SJCRH30 (cell line): ENCODE measurements at regions not wholly inside any gene's neighbourhood (a gene's known extent, or its start where the extent isn't known, plus 50 kb on each side); places are given as distances from the start of the nearest gene placed in this dataset.
"Not testable (repeated sequence)": the region's sequence is repeated elsewhere in the genome, so short reads cannot be mapped to it uniquely, and the experiment has no call there.

Experiments
- DNase-seq, 2 experiments: peaks; one replicate each; pipeline ENCODE4 v3.0.0-alpha.2; 2015 to 2020
- H3K27ac ChIP-seq: fragments of 250-450 bp; sonication (Bioruptor Pico); 2 replicates; pipeline ENCODE4 v1.5.1; 2020; ENCODE audit warnings: mild to moderate bottlenecking, moderate library complexity
- H3K27me3 ChIP-seq: fragments of 250-450 bp; sonication (Bioruptor Pico); 2 replicates; pipeline ENCODE4 v1.5.1; 2020; ENCODE audit warnings: mild to moderate bottlenecking, moderate library complexity
- H3K36me3 ChIP-seq: fragments of 250-450 bp; sonication (Bioruptor Pico); 2 replicates; pipeline ENCODE4 v1.5.1; 2020; ENCODE audit warnings: mild to moderate bottlenecking, moderate library complexity
- H3K4me1 ChIP-seq: fragments of 250-450 bp; sonication (Bioruptor Pico); 2 replicates; pipeline ENCODE4 v1.5.1; 2020; ENCODE audit warnings: mild to moderate bottlenecking, moderate library complexity
- H3K4me3 ChIP-seq: fragments of 250-450 bp; sonication (Bioruptor Pico); 2 replicates; pipeline ENCODE4 v1.5.1; 2020; ENCODE audit warnings: mild to moderate bottlenecking, moderate library complexity
- H3K9me3 ChIP-seq: fragments of 250-450 bp; sonication (Bioruptor Pico); replicated peaks from 2 replicates; pipeline ENCODE4 v1.5.1; 2020; ENCODE audit warnings: mild to moderate bottlenecking, moderate library complexity

- Histone ChIP-seq H3K9me3 (no peaks in the 10 kb centered on the region), H3K27ac (no peak overlapping the region), H3K4me3 (no peak overlapping the region), H3K4me1 (no peaks in the 10 kb centered on the region), H3K27me3 (no peaks in the 10 kb centered on the region), H3K36me3 (no peaks in the 10 kb centered on the region)
- no peak for DNase-seq
These were observed 96.5 kb upstream of the SLC25A48 start for GRCh38 chr5:135737701-135738563.

GRCh38 chr5:135736952-135737351, 97.5 kb upstream of the SLC25A48 start:
- not testable (repeated sequence) for H3K36me3 ChIP-seq, H3K27me3 ChIP-seq, H3K4me1 ChIP-seq, H3K9me3 ChIP-seq, H3K27ac ChIP-seq, DNase-seq, H3K4me3 ChIP-seq

GRCh38 chr5:135735831-135736230, 98.6 kb upstream of the SLC25A48 start:
- H3K4me3 ChIP-seq = no peak overlapping the region
- H3K27ac ChIP-seq = no peak overlapping the region
- H3K27me3 ChIP-seq = no peaks in the 10 kb centered on the region
- no peaks in the 10 kb centered on the region for H3K4me1 ChIP-seq
- no peaks in the 10 kb centered on the region for H3K36me3 ChIP-seq
- H3K9me3 ChIP-seq = no peaks in the 10 kb centered on the region
- DNase-seq = no peak

- not testable (repeated sequence) for H3K9me3 ChIP-seq, DNase-seq, H3K27ac ChIP-seq, H3K36me3 ChIP-seq, H3K4me3 ChIP-seq, H3K27me3 ChIP-seq, H3K4me1 ChIP-seq
These were observed 99.5 kb upstream of the SLC25A48 start for GRCh38 chr5:135734956-135735355.

GRCh38 chr5:135731034-135731433, 103.4 kb upstream of the SLC25A48 start:
- not testable (repeated sequence) for H3K27ac ChIP-seq, H3K27me3 ChIP-seq, H3K4me3 ChIP-seq, DNase-seq, H3K36me3 ChIP-seq, H3K9me3 ChIP-seq
- peaks cover 12% of the 10 kb centered on the region for H3K4me1 ChIP-seq

GRCh38 chr5:135730161-135730560, 104.3 kb upstream of the SLC25A48 start:
- not testable (repeated sequence) for DNase-seq, H3K36me3 ChIP-seq, H3K9me3 ChIP-seq, H3K4me3 ChIP-seq, H3K27ac ChIP-seq, H3K27me3 ChIP-seq
- peaks cover 12% of the 10 kb centered on the region for H3K4me1 ChIP-seq

- Histone ChIP-seq H3K4me3 (no peak overlapping the region), H3K27me3 (0 out of 2 replicates have a peak, but pooled peaks cover 3% of the 10 kb centered on the region), H3K27ac (no peak overlapping the region; the same call in 1 of the 2 replicates), H3K4me1 (peaks cover 12% of the 10 kb centered on the region), H3K36me3 (no peaks in the 10 kb centered on the region), H3K9me3 (no peaks in the 10 kb centered on the region)
- DNase-seq = peak in 1 of 2 experiments; percentile 66
These were observed 105.1 kb upstream of the SLC25A48 start for GRCh38 chr5:135729321-135729786.

GRCh38 chr5:135724617-135725016, 109.8 kb upstream of the SLC25A48 start:
- H3K27me3 ChIP-seq = 0 out of 2 replicates have a peak, but pooled peaks cover 3% of the 10 kb centered on the region
- no peak for DNase-seq
- no peaks in the 10 kb centered on the region for H3K9me3 ChIP-seq
- no peak overlapping the region for H3K4me3 ChIP-seq
- H3K4me1 ChIP-seq = peaks cover 20% of the 10 kb centered on the region
- H3K27ac ChIP-seq = no peak overlapping the region
- no peaks in the 10 kb centered on the region for H3K36me3 ChIP-seq

GRCh38 chr5:135723491-135723890, 111.0 kb upstream of the SLC25A48 start:
- H3K27me3 ChIP-seq = 0 out of 2 replicates have a peak, but pooled peaks cover under 1% of the 10 kb centered on the region

GRCh38 chr5:135721548-135722090, 112.8 kb upstream of the SLC25A48 start:
- Histone ChIP-seq H3K27ac (no peak overlapping the region), H3K27me3 (no peaks in the 10 kb centered on the region), H3K4me1 (peaks cover 20% of the 10 kb centered on the region), H3K4me3 (no peak overlapping the region), H3K36me3 (no peaks in the 10 kb centered on the region), H3K9me3 (no peaks in the 10 kb centered on the region)
- DNase-seq = no peak

More at GRCh38 chr5:135723491-135723890, 111.0 kb upstream of the SLC25A48 start:
- no peak for DNase-seq
- no peaks in the 10 kb centered on the region for H3K36me3 ChIP-seq
- no peak overlapping the region for H3K27ac ChIP-seq
- peaks cover 18% of the 10 kb centered on the region for H3K4me1 ChIP-seq
- H3K4me3 ChIP-seq = no peak overlapping the region
- H3K9me3 ChIP-seq = no peaks in the 10 kb centered on the region

GRCh38 chr5:135720191-135720590, 114.3 kb upstream of the SLC25A48 start:
- Histone ChIP-seq H3K36me3 (no peaks in the 10 kb centered on the region), H3K27me3 (no peaks in the 10 kb centered on the region), H3K4me1 (peaks cover 34% of the 10 kb centered on the region), H3K27ac (no peak overlapping the region), H3K9me3 (no peaks in the 10 kb centered on the region), H3K4me3 (no peak overlapping the region)
- no peak for DNase-seq

GRCh38 chr5:135719428-135720063, 114.9 kb upstream of the SLC25A48 start:
- Histone ChIP-seq H3K4me3 (no peak overlapping the region), H3K9me3 (no peaks in the 10 kb centered on the region), H3K36me3 (no peaks in the 10 kb centered on the region), H3K27ac (no peak overlapping the region), H3K4me1 (peaks cover 40% of the 10 kb centered on the region), H3K27me3 (no peaks in the 10 kb centered on the region)
- no peak for DNase-seq

GRCh38 chr5:135718651-135719050, 115.8 kb upstream of the SLC25A48 start:
- Histone ChIP-seq H3K36me3 (no peaks in the 10 kb centered on the region), H3K27ac (no peak overlapping the region), H3K4me1 (peaks cover 48% of the 10 kb centered on the region), H3K9me3 (no peaks in the 10 kb centered on the region), H3K27me3 (no peaks in the 10 kb centered on the region), H3K4me3 (no peak overlapping the region)
- DNase-seq = no peak

GRCh38 chr5:135718151-135718550, 116.3 kb upstream of the SLC25A48 start:
- Histone ChIP-seq H3K4me3 (no peak overlapping the region), H3K27ac (no peak overlapping the region), H3K27me3 (no peaks in the 10 kb centered on the region), H3K4me1 (peaks cover 53% of the 10 kb centered on the region), H3K36me3 (no peaks in the 10 kb centered on the region), H3K9me3 (no peaks in the 10 kb centered on the region)
- DNase-seq = no peak
